NCI-H345 (cell line): ENCODE measurements at regions not wholly inside any gene's neighbourhood (a gene's known extent, or its start where the extent isn't known, plus 50 kb on each side); places are given as distances from the start of the nearest gene placed in this dataset.
A peak's percentile ranks its signal among the peaks of the same experiment; 100 is the strongest.
"Not testable (repeated sequence)": the region's sequence is repeated elsewhere in the genome, so short reads cannot be mapped to it uniquely, and the experiment has no call there.

Experiments
- DNase-seq: peaks from one replicate; lab custom pipeline; 2025; lab: John Stamatoyannopoulos, UW

GRCh38 chr18:22739061-22739642 lies 194.0 kb upstream of the RBBP8 start:
- no peak for DNase-seq

GRCh38 chr18:22739789-22740188 lies 193.3 kb upstream of the RBBP8 start:
- DNase-seq: no peak

GRCh38 chr18:22741318-22741717 lies 191.8 kb upstream of the RBBP8 start:
- no peak for DNase-seq

DNA sequence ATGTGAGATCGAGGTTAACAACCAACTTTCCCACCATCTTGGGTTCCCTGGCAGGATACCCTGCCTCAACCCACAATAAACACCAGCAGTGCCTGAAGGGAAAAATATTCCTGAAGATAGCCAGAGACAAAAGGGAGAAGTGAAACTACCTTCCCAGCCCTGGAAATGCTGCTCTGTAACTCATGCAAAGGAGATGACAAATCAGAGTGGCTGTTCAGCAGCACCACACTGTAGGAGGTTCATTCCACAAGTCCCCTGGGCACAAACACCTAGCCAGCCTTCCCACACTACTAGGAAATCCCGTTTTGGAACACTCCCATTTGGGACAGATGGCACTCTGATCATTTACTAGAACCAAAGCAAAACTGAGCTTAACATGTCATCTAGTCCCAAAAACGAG lies 190.7 kb upstream of the RBBP8 start:
- no peak for DNase-seq

- no peak for DNase-seq
Measured at GRCh38 chr18:22745966-22746365, 187.2 kb upstream of the RBBP8 start.

DNA sequence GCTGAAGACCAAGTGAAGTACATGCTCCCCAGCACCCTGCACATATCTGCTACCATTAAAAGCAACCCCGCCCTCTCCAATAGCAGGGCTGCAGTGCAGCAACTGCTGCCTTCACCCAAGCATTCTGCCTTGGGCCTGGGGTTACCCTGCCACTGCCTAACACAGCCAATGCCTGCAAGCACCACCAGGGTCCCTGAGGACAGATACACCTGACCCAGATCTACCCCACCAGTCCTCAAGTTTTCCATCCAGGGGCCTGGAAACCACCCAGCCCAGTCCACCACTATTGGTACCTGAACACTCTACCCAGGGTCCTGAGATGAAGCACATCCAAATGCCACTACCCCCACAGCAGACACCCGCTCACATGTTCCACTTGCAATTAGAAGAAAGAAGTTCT lies 181.1 kb upstream of the RBBP8 start:
- DNase-seq: no peak

- no peak for DNase-seq
Measured at GRCh38 chr18:22753130-22753831, 179.8 kb upstream of the RBBP8 start.

- DNase-seq: not testable (repeated sequence)
Measured at GRCh38 chr18:22764005-22764404, 169.1 kb upstream of the RBBP8 start.

GRCh38 chr18:22765896-22766295 lies 167.2 kb upstream of the RBBP8 start:
- no peak for DNase-seq

GRCh38 chr18:22767653-22768052 lies 165.5 kb upstream of the RBBP8 start:
- no peak for DNase-seq

DNA sequence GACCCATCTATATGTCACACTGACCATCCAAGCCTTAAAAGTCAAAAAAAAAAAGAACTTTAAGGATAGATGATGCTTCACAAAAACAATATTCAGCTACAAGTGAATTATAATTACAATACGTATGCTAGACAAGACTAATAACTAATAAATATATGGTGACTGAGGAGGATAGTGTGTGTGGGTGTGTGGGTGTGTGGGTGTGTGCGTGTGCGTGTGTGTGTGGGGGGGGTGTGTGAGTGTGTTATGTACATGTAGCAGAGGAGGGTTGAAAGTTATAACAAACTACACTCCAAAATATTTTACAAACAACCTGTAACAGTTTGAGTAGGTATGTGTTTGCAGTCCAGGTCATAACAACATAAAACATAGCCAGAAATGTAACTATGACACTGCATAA lies 159.2 kb upstream of the RBBP8 start:
- DNase-seq: no peak

- DNase-seq: peak; percentile 71
Measured at GRCh38 chr18:22778996-22779395, 154.1 kb upstream of the RBBP8 start.

DNA sequence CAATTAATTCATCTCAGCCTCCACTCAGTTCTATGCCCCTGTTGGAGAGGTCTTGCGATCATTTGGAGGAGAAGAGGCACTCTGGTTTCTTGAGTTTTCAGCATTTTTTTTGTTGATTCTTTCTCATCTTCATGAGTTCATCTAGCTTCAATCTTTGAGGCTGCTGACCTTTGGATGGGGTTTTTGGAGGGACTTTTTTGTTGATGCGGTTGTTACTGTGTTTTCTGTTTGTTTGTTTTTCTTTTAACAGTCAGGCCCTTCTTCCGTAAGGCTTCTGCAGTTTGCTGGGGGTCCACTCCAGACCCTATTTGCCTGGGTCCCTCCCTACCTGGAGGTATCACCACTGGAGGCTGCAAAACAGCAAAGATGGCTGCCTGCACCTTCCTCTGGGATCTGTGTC lies 149.9 kb upstream of the RBBP8 start:
- DNase-seq: no peak

GRCh38 chr18:22783662-22784076 lies 149.5 kb upstream of the RBBP8 start:
- DNase-seq: no peak

DNA sequence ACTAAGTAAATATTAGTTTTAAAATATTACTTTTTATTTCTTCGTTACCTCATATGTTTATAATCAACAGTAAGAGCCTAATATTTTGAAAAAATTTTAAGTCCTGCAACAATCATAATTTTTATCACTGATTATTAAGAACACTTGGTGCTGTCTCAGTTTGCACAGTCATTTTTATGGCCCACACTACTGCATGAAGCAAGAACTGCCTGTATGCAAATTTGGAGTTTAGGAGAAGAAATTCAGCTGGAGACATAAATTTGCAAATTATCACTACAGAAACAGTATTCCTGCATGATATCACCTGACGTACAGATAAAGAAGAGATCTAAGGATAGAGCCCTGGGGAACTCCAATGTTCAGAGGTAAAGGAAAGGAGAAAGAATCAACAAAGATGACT lies 144.1 kb upstream of the RBBP8 start:
- DNase-seq: no peak

GRCh38 chr18:22789600-22789999 lies 143.5 kb upstream of the RBBP8 start:
- DNase-seq: no peak

DNA sequence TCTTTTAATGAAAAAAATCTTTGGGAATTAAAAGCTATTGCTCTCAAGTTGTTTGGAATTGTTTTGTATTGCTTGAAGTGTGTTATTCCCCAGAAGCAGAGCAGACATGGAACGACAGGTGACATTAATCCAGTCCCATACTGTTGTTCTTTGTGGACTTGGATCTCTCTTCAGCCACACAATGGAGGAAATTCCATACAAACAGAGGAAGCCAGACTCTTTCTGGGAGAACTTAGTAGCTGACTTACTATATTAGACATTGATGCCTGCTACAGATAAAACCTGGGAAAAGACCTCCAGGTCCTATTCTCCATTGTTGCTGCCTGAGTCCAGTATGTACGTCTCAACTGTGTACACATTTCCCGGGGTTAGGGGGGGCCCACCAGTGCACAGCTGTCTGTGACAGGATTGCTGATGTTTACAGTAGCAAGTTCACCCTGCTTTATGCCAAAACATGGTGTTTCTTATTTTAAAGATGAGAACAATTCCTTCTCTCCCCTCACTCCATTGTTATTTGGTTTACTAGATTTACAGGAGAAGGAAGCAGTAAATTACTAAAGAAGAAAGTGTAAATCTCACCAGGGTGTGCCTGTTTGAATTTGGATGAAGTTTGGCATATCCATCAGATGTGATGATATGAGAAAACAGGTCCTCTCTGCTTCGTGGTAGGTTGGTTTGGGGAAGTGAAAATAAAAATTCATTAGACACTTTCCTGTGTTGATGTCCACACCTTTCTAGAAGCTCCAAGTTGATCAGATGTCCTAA lies 142.4 kb upstream of the RBBP8 start:
- DNase-seq: no peak

- no peak for DNase-seq
Measured at GRCh38 chr18:22791310-22791610, 141.9 kb upstream of the RBBP8 start.

- no peak for DNase-seq
Measured at GRCh38 chr18:22796113-22796512, 137.0 kb upstream of the RBBP8 start.

DNA sequence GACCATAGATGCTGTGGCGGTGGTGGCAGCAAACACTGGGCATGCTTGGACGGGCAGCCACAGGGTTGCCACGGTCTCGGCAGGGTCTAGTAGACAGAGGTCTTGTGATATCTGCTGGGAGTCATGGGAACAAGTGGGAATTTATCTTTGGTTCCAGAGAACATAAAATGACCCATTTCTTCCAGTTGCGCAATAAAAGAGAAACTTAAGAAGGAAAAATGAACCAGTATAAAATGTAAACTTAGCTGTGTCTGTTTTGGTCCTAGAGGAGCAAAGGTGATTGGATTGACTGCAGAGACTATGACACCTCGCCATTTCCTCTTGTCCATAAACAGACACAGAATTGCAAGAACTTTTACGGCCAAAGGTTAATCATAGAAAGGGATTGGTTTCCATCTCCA lies 132.6 kb upstream of the RBBP8 start:
- no peak for DNase-seq

DNA sequence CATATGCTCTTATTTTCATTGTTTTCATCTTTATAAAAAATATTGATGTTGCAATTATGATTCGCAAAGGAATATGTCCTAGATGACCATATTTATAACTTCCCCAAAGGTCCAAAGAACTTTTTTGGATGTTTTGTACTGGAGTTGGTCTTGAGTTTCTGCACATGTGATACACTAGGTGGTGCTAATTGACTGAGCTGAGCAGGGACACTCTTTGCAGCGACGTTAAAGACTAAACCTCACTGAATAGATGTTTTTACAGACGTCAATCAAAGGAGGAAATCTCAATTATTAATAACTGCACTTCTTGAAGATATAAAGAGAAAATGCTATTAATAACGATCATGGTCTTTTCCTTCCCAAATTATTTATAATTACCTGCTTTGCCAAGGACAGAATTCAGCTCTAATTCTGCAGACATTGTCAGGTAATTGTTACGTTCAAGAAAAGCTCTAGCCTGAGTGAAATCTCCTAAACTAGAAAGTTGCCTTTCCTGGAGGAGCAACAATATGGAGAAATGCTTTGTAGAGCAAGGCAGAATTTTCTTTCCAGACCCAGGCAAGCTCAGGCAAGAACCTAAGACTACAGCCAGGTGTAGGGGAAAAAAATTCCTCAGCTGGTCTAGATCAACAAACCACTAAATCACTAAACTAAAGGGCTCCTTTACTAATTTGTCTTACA lies 119.3 kb upstream of the RBBP8 start:
- peak; percentile 33 for DNase-seq

GRCh38 chr18:22814329-22814703 lies 118.8 kb upstream of the RBBP8 start:
- DNase-seq: no peak
